Cardiac muscle cell (in vitro differentiated cells and primary cell): ENCODE measurements at regions not wholly inside any gene's neighbourhood (a gene's known extent, or its start where the extent isn't known, plus 50 kb on each side); places are given as distances from the start of the nearest gene placed in this dataset.

Experiments used
- DNase-seq, 2 donors: peaks; one replicate each; pipeline versions ENCODE4 v3.0.0 to v3.0.0-alpha.2; 2010 to 2017; ENCODE audit warnings: low read depth in 1 of 2, low spot score in 1 of 2
- H3K27ac ChIP-seq: fragments of 200-600 bp; sonication (generic); 2 replicates; pipeline ENCODE4 v1.5.1; 2016
- H3K27me3 ChIP-seq: fragments of 200-600 bp; sonication (generic); 2 replicates; pipeline ENCODE4 v1.6.0; 2016; ENCODE audit warnings: control low read depth
- H3K36me3 ChIP-seq: fragments of 200-600 bp; sonication (generic); 2 replicates; pipeline ENCODE4 v1.5.1; 2016; ENCODE audit warnings: control low read depth
- H3K4me1 ChIP-seq: fragments of 200-600 bp; sonication (generic); 2 replicates; pipeline ENCODE4 v1.8.1; 2017; ENCODE audit warnings: low read depth, mild to moderate bottlenecking, mixed run types
- H3K4me3 ChIP-seq: fragments of 200-600 bp; sonication (generic); 2 replicates; pipeline ENCODE4 v1.5.1; 2016; ENCODE audit warnings: mild to moderate bottlenecking
- H3K9me3 ChIP-seq: fragments of 200-600 bp; sonication (generic); 2 replicates; pipeline ENCODE4 v1.5.1; 2017; ENCODE audit warnings: low read depth, mild to moderate bottlenecking, control low read depth
- CTCF ChIP-seq: IDR thresholded peaks from 2 replicates; pipeline ENCODE4 v1.5.1; 2012; ENCODE audit warnings: low read depth, mild to moderate bottlenecking, low read length

GRCh38 chr14:99116741-99117295, 155.2 kb downstream of the BCL11B start:
- Histone ChIP-seq H3K4me3 (no peak overlapping the region), H3K27me3 (peaks cover 30% of the 10 kb centered on the region), H3K9me3 (no peaks in the 10 kb centered on the region), H3K36me3 (no peaks in the 10 kb centered on the region), H3K27ac (no peak overlapping the region), H3K4me1 (no peaks in the 10 kb centered on the region)
- no peak for DNase-seq
- no peak for TF ChIP-seq CTCF

GRCh38 chr14:99117671-99118045, 154.3 kb downstream of the BCL11B start:
- Histone ChIP-seq H3K27ac (no peak overlapping the region), H3K36me3 (no peaks in the 10 kb centered on the region), H3K4me1 (no peaks in the 10 kb centered on the region), H3K9me3 (no peaks in the 10 kb centered on the region), H3K27me3 (peaks cover 30% of the 10 kb centered on the region), H3K4me3 (no peak overlapping the region)
- no peak for DNase-seq
- no peak for TF ChIP-seq CTCF

GRCh38 chr14:99118046-99118721, 153.8 kb downstream of the BCL11B start:
- H3K4me3 ChIP-seq, result no peak overlapping the region
- no peaks in the 10 kb centered on the region for H3K36me3 ChIP-seq
- peaks cover 30% of the 10 kb centered on the region for H3K27me3 ChIP-seq
- no peaks in the 10 kb centered on the region for H3K9me3 ChIP-seq
- peak in 1 of 2 donors; percentile 36 for DNase-seq
- H3K27ac ChIP-seq, result no peak overlapping the region
- H3K4me1 ChIP-seq, result no peaks in the 10 kb centered on the region
- no peak for TF ChIP-seq CTCF

- no peak for TF ChIP-seq CTCF
- Histone ChIP-seq H3K4me3 (no peak overlapping the region), H3K4me1 (no peaks in the 10 kb centered on the region), H3K9me3 (no peaks in the 10 kb centered on the region), H3K27ac (no peak overlapping the region), H3K36me3 (no peaks in the 10 kb centered on the region), H3K27me3 (peaks cover 30% of the 10 kb centered on the region)
- no peak for DNase-seq
These were observed 153.1 kb downstream of the BCL11B start for GRCh38 chr14:99118946-99119345.
